HG03159 (cell line): ENCODE measurements at regions not wholly inside any gene's neighbourhood (a gene's known extent, or its start where the extent isn't known, plus 50 kb on each side); places are given as distances from the start of the nearest gene placed in this dataset.
"Not testable (repeated sequence)": the region's sequence is repeated elsewhere in the genome, so short reads cannot be mapped to it uniquely, and the experiment has no call there.

Source experiments
- ATAC-seq: cut with Tn5 transposase; IDR thresholded peaks from one replicate; pipeline ENCODE4 v1.9.1; 2021; ENCODE audit warnings: mild to moderate bottlenecking, moderate library complexity; ENCODE audit not compliant: unreplicated experiment

DNA sequence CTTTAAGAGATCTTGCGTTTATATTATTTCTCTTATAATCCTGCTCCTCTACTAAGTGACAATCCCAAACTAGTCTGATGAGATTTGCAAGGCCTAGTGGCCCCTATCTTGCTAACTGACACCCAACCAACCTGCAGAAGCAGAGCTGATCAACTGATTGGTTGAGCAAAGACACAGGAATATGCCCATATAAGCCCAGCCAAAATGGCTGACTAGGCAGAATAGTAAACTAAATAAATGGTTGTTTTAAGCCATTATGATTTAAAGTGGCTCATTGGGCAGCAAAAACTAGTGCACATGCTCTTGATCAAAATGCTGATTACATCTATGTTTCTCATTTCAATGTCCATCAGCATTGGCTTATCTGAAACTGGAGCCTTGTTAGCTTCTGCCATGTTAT lies 238.0 kb upstream of the PDE4D start:
- no peak for ATAC-seq

DNA sequence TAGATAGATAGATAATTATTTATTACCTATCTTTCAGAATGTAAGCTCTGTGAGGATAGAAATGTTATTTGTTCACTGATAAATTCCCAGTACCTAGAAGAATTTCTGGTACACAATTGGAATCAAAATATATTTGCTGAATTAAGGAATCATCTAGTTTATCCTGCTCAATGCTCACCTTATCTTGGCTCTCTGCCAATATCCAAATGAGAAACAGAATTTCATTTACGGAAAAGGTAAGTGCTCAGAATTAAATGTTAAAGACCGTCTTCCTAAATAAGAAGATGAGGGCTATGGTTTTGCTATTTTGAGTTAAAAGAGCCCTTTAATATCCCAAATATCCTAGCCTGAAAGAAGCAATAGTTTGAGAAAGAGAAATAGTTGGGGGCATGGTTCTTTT lies 232.1 kb upstream of the PDE4D start:
- no peak for ATAC-seq

DNA sequence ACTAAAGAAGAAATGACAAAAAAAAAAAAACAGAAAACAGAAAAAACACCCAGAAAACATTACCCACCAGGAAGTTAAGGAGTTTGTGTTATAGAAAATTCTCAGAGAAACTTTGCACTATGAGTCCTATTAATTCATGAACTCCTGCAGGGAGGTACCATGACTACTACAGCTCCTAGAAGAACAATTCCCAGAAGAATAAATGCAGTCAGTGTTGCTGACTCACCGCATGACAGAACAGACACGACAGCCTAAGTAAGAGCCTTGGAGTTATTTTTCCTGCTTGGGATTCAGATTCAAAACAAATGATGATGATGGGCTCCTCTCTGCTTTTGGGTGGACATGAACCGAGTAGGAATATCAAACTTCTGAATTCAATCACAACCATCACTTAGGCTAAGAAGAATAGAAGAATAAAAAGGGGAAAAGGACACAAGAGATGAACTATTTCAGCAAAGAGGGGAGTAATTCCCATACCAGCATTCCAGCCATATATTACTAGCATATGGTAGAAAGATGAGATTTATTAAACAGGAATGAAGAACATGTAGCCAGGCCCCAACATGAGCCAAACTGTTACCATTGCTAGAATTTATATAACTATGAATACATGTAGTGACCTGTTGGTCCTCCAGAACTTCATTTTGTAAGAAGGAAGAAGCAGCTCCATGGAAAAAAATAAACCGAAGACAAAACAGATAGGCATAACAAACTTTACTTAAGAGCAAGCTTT lies 209.6 kb upstream of the PDE4D start:
- ATAC-seq, result no peak

DNA sequence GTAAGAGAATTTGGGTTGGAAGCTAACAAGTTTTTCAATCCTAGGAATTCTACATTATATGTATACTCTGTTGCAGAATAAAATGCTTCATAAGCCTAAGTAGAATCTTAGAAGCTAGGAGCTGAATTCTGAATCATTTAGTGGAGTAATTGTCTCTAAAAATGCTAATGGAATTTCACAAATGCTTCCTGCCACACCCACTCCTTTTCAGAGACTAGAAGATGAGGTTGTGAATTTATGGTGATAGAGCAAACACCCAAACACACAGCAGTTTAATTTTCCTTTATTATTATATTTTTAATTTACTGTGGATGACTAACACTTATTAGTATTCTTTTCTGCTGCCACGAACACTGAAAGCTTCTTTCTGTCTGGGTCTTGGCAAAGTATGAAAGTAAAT lies 208.0 kb upstream of the PDE4D start:
- no peak for ATAC-seq

DNA sequence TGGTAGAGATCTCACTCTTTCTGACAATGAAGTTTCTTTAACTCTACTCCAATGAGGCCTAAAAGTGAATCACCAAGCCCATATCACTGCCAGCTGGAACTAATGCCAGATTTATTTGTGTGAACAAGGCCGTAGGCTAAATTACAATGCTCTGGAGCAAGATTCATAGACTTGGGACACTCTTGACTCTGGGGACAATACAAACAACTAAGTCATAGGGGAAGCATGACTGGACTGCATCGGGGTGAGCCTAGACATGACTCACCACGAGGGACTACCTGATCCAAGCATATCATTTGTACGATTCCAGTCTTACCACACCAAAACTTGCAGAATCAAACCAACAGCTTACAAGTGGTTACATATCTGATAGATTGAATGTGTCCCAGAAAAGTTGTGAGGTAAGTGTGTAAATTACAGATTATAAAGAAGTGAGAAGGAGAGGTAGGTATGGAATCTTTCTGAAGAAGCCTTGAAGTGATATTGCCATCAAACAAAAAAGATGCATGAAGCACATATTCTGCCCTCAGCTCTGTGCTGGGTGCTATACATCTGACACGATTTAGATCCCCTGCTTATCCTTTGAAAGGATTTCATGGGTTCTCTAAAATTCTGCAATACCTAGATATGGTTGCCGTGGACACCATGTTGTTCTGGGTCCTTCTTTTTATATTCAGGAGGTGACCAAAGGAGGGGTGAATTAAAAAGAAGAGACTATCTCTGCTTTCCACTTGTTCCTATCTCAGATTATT lies 199.3 kb upstream of the PDE4D start:
- no peak for ATAC-seq

DNA sequence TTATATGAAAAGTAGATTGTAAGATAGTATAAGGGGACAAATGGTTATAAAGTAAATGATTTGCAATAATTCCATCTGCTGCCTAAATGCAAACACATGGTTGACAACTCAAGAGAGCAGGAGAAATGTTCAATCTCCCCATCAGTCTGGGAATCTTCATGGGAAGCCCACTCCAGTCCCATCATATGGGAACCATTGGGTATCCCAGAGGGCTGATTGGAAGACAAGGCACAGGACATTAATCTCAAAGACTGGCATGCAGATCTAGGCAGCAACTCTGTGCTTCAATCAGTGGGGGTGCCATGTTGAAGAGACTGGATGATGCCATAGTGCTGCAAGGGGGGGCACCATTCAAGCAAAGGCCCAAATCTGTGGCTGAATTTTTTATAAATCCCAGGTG lies 193.1 kb upstream of the PDE4D start:
- ATAC-seq, result no peak

DNA sequence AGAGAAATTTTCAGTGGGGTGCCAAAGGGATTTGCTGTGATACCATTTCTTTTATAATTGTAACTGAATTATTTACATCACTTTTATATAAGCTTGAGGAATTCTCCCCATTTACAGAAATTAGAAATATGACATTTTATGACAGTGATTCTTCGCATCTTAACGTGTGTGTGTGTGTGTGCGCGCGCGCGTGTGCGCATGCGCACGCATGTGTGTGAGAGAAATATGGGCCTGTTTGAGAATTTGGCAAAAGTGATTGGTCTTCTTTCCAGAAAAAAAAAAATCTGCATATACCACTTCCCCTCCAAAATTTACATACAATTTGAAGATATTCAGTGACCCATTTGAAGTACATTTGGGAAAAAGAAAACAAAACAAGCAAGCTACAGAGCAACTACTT lies 190.7 kb upstream of the PDE4D start:
- no peak for ATAC-seq

DNA sequence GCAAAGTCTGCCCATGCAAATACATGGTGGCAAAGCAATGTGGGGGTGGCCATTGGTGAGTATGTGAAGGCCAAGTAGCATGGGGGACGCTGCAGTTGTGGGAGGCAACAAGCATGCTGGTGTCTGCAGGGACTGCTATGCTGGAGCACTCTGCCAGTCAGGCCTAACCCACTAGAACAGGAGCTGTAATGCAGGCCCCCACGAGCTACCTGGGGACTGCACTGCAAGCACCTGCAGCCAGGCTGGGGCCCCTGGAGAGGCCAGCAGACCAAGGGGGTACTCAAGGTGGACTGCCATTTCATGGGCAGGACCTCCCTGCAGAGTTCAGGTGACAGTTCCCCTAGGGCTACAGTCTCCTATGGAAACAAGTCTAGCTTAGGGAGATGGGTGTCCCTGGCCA lies 183.8 kb upstream of the PDE4D start:
- no peak for ATAC-seq

DNA sequence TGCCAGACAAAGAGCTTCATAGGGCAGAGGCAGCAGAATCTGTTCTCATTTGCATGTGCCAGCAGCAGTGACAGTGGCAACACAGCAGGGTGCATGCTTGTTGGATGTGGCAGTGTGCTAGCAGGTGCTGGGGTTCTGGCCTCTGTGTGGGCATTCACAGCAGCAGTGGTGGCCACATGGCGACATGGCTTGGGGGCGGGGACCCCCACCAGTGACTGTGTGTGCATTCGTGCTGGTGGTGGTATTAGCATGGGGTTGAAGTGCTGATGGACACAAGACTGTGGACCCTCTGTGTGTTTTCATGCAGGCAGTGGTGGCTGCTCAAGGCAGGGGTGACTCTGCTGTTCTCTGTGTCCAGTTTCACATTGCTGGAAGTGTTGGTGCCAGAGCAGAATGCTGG lies 183.2 kb upstream of the PDE4D start:
- no peak for ATAC-seq

DNA sequence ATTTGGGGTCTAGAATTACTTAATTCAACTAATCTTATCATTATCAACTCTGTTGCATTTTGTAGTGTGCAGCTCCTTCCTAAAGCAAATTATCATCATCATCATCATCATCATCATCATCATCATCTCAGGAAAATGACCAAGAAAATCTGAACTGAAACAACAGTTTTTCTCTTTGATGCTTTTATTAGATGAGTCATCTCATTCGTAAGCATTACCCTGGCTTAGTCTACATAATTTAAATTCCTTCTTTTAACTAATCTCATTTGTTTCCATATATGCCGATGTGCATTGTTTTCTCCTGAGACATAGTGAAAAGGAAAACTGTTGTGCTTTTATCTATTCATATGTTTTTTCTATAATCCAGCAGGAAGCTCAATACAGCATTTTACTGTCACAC lies 173.0 kb upstream of the PDE4D start:
- no peak for ATAC-seq

DNA sequence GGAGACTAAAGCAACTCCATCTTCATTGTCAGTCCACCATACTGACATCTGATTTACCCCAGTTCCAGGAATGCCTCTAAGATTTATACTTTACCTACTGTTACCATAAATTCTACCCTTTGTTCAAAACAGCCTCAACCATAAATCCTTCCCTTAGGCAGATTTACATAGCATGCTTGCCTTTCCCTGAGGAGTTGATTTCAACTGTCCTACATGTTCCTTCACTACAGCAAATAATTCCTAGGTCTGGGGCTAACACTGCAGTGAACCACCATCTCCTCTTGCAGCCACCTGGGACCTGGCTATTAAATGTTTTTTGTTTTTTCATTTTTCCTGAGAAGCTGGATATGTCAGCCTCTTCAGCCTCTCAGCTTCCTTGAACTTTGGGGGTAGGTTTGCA lies 166.9 kb upstream of the PDE4D start:
- ATAC-seq, result no peak

DNA sequence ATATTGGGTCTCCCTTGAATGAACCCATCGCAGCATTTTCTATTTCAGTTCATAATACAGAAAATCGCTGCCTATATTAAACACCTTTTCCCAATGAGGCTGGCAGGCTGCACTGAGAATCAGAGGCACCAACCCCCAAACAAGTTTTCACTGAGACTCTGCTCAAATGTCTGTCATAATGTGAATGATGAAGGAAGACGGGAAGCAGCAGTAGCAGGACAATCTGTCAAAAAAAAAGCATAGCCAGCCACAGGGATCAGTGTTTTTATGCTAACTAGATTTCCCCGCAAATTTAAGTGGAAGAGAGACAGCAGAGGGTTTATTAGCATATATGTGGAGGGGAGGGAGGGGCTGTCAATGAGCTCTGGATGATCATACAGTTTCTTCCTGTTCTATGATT lies 162.7 kb upstream of the PDE4D start:
- ATAC-seq, result no peak

DNA sequence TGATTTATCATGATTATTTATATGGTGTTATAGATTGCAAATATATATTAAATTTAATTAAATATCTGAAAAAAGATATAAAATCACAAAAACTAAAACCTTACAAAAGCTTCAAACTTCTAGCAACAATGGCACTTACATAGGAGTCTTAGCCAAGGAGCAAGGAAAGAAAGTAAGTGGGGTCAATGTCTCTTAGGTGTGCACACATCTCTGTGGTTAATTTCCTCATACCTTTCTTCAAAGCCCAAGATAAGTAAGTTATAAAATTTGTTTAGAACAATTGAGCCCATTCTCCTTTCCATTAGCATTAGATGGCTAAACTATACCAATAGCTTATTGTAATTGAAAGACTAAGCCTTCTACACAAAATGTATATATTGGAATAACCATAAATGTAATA lies 161.6 kb upstream of the PDE4D start:
- ATAC-seq, result no peak

DNA sequence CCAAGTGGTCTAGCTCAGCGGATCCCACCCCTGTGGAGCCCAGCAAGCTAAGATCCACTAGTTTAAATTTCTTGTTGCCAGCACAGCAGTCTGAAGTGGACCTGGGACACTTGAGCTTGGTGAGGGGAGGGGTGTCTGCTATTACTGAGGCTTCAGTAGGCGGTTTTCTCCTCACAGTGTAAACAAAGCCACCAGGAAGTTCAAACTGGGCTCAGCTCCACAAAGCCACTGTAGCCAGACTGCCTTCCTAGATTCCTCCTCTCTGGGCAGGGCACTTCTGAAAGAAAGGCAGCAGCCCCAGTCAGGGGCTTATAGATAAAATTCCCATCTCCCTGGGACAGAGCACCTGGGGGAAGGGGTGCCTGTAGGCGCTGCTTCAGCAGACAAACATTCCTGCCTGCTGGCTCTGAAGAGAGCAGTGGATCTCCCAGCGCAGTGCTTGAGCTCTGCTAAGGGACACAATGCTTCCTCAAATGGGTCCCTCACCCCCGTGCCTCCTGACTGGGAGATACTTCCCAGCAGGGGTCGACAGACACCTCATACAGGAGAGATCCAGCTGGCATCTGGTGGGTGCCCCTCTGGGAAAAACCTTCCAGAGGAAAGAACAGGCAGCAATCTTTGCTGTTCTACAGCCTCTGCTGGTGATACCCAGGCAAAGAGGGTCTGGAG lies 148.6 kb upstream of the PDE4D start:
- not testable (repeated sequence) for ATAC-seq

DNA sequence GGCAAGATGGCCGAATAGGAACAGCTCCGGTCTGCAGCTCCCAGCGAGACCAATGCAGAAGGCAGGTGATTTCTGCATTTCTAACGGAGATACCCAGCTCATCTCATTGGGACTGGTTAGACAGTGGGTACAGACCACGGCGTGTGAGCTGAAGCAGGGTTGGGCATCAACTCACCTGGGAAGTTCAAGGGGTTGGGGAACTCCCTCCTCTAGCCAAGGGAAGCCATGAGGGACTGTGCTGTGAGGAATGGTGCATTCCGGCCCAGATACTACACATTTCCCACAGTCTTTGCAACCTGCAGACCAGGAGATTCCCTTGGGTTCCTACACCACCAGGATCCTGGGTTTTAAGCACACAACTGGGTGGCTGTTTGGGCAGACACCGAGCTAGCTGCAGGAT lies 148.0 kb upstream of the PDE4D start:
- not testable (repeated sequence) for ATAC-seq

DNA sequence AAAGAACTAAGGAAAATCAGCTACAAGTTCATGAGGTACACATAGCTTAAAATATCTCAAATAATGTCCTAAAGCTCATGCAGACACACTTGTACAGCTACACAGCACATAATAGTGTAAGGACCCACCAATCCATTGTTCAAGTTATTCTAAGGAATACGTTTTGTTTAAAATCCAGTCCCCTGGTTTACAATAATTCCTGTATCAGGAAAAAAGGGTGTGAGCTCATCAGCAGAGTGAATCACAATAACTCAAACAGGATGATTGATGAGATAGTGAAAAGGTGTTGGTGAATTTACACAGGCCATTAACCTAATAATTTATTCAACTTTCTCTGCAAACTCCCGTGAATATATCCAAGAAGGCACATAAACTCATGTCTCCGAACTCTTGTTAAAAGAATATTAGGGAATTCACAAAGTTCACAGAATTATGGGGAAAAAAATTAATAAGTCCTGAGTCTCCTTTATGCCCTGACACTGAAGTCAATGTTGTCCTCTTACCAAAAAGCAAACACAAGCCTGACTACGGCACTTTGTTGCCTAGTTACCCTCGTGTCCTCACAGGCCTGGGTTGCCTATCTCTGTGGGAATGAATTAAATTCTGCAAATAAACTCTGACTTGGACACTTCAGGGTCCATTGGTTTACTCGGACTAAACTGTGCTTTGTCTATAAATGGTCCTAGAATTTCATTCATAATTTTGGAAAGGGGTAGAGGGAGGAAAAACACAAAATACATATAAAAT lies 142.8 kb upstream of the PDE4D start:
- no peak for ATAC-seq

DNA sequence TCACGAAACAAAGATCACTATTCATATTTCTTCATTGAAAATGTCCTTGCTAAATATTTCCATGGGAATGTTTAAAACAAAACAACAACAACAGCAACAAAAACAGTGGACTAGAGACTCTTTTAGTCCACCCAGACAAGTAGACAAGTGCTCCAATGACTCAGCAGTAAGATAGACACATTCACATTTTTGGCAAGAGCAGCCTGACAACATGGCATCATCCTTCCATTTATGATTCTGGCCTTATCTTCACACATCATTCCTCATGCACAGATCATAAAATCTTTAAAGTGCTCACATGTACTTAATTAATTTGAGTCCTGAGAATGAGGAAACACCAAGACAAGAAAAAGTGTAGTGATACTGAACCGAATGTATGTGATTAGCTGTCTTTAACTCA lies 132.6 kb upstream of the PDE4D start:
- ATAC-seq, result no peak

DNA sequence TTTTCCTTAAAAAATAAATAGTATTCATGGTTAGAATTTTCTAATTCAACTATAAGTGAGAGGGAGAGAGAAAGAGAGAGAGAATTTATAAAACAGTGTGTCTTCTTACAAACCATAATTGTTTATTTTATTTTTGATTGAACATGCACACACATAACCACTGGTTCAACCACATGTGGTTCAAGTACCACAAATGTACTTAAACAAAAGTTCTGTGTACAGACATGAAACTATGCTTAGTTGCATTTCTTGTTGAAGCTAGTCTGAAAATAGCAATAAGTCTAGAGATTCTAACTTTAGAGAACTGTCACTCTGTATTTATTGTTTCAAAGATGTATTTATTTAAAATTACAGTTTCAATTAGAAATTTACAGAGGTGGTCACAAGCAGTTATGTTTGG lies 130.6 kb upstream of the PDE4D start:
- ATAC-seq, result no peak

DNA sequence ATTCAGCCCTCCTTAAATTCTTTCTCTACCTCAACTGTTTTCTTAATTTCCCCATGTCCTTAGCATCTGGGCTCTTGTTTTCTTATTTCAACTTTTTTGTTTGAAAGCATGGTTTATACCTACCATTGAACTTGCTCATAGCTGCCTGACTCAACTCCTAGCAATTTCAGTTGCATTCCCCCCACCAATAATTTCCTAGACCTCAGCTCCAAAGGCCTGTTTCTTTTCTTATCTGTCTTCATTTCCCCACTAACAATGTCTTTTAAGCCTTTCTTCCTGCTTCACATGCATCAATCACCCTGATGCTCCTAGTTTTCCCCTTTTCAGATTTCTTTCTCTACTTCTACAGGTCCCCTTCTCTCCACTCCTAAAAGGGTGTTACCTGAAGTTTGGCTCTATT lies 129.7 kb upstream of the PDE4D start:
- no peak for ATAC-seq

DNA sequence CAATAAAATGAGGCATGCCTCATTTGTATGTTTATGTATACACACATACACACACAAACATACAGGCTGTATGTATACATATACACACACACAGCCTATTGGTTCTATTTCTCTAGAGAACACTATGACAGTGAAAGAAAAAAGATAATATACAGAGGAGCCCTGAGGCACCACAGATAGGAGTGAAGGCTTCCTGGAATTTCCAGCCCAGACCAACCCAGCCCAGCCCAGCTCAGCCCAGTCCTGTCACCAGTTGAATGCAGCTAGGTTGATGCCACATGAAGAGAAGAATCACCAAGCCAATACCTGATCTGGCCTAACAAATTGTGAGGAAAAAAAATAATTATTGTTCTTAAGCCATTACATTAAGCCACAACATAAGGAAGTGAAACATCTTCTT lies 126.9 kb upstream of the PDE4D start:
- ATAC-seq, result no peak

DNA sequence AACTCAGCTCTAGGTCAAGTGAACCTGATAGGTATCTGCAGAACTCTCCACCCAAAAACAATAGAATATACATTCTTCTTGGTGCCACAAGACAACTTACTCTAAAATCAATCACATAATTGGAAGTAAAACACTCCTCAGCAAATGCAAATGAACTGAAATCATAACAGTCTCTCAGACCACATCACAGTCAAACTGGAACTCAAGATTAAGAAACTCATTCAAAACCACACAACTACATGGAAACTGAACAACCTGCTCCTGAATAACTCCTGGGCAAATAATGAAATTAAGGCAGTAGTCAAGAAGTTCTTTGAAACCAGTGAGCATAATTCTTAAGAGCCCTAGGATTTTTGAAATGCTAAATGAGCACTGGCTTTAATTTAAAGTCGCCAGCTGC lies 125.4 kb upstream of the PDE4D start:
- ATAC-seq, result not testable (repeated sequence)
